ENCODE measurements at regions not wholly inside any gene's neighbourhood (a gene's known extent, or its start where the extent isn't known, plus 50 kb on each side); places are given as distances from the start of the nearest gene placed in this dataset.

DNA sequence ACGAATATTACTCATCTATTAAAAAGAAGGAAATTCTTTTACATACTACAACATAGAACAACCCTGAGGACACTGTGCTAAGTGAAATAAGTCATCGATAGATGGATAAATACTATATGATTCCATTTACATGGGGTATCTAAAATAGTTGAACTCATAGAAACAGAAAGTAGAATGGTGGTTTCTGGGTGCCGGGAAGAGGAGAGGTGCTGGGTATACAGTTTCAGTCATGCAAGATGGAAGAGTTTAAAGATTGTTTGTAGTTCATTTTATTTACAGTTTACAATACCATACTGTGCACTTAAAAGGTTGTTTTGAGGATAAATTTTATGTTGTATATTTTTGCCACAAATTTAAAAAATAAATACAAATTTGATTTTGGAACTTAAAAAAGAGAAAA lies 267.5 kb upstream of the ITGA1 start:
- FAIRE-seq (no peak), DNase-seq (ENCODE audit: low read depth in 1 of 2, low spot score in 2 of 2) (no peak)
- Histone ChIP-seq H2AK5ac (ENCODE audit: low read depth, low read length) (no peak overlapping the region), H3K9me3 (ENCODE audit: insufficient read depth in 2 of 2, low read depth in 1 of 2, low read length in 1 of 2) (no peaks in the 10 kb centered on the region; a peak in 1 of 4 replicates), H4K91ac (replicated peaks; ENCODE audit: insufficient read length, low read length) (no peak overlapping the region), H3K14ac (ENCODE audit: insufficient read length) (no peak overlapping the region), H2AFZ (ENCODE audit: low read length) (no peak overlapping the region), H4K5ac (ENCODE audit: insufficient read length, low read depth, low read length) (no peak overlapping the region), H3K4me3 (ENCODE audit: extremely low read depth in 1 of 4, insufficient read depth in 2 of 4, low read depth in 3 of 4, low read length in 4 of 4) (no peak overlapping the region), H3K79me1 (ENCODE audit: low read depth, low read length) (no peaks in the 10 kb centered on the region), H3K23ac (ENCODE audit: insufficient read length) (no peak overlapping the region), H2BK20ac (ENCODE audit: low read length) (no peak overlapping the region), H3K79me2 (ENCODE audit: control insufficient read depth in 1 of 2, insufficient read depth in 2 of 2, low read length in 2 of 2) (no peaks in the 10 kb centered on the region), H3K4me1 (replicated peaks in 1 of 4; ENCODE audit: control insufficient read depth in 3 of 4, insufficient read depth in 4 of 4, low read length in 3 of 4) (no peaks in the 10 kb centered on the region), H3K18ac (ENCODE audit: extremely low read depth, low read length) (no peak overlapping the region), H3K23me2 (ENCODE audit: low read depth, low read length) (no peaks in the 10 kb centered on the region), H4K20me1 (replicated peaks in 1 of 2; ENCODE audit: control insufficient read depth in 1 of 2, insufficient read depth in 2 of 2, low read length in 2 of 2) (no peaks in the 10 kb centered on the region), H2BK12ac (ENCODE audit: low read depth, low read length) (no peak overlapping the region), H2BK120ac (replicated peaks; ENCODE audit: low read depth, low read length) (no peak overlapping the region), H2BK15ac (ENCODE audit: low read length) (no peak overlapping the region), H3K4ac (replicated peaks; ENCODE audit: insufficient read length, low read depth, low read length) (no peak overlapping the region), H2BK5ac (ENCODE audit: low read depth, low read length) (no peak overlapping the region), H4K8ac (ENCODE audit: extremely low read depth, insufficient read depth, low read length) (no peak overlapping the region), H3K9ac (replicated peaks in 1 of 4; ENCODE audit: extremely low read depth in 1 of 4, low read depth in 3 of 4, low read length in 3 of 4) (no peak overlapping the region), H3K36me3 (ENCODE audit: control insufficient read depth in 2 of 4, insufficient read depth in 4 of 4, low read length in 3 of 4) (no peaks in the 10 kb centered on the region), H3K4me2 (ENCODE audit: insufficient read depth in 1 of 2, low read depth in 2 of 2, low read length in 2 of 2) (no peak overlapping the region), H3K27ac (ENCODE audit: low read depth, low read length) (no peak overlapping the region), H3K56ac (replicated peaks; ENCODE audit: insufficient read length, low read depth, low read length) (no peak overlapping the region), H3K27me3 (replicated peaks in 1 of 4; ENCODE audit: control insufficient read depth in 3 of 4, extremely low read depth in 1 of 4, insufficient read depth in 3 of 4, low read length in 3 of 4) (no peaks in the 10 kb centered on the region)
- POLR2A ChIA-PET (ENCODE audit: partially characterized antibody) = no interaction called here
- CTCF ChIA-PET (ENCODE audit: partially characterized antibody) = no interaction called here
- TF ChIP-seq TCF12 (IDR thresholded peaks at IDR 0.05; ENCODE audit: low read depth, low read length) = no peak
- no peak for TF ChIP-seq SIN3A (conservative IDR thresholded peaks at IDR 0.05 in 1 of 2, IDR thresholded peaks at IDR 0.05 in 1 of 2; ENCODE audit: low read depth in 1 of 2, low read length in 2 of 2)
- TF ChIP-seq CHD2 (IDR thresholded peaks at IDR 0.05; ENCODE audit: low read length) = no peak
- TF ChIP-seq SRF (IDR thresholded peaks at IDR 0.05; ENCODE audit: low read depth, low read length) = no peak
- TF ChIP-seq CBX5 (IDR thresholded peaks at IDR 0.05; ENCODE audit: low read depth, low read length) = no peak
- TF ChIP-seq BACH1 (IDR thresholded peaks at IDR 0.05; ENCODE audit: low read length) = no peak
- TF ChIP-seq POLR2A (IDR thresholded peaks at IDR 0.05; ENCODE audit: control extremely low read depth in 1 of 2, low read depth in 2 of 2, low read length in 2 of 2) = no peak
- TF ChIP-seq BRCA1 (IDR thresholded peaks at IDR 0.05; ENCODE audit: low read depth, low read length) = no peak
- TF ChIP-seq PHF8 (conservative IDR thresholded peaks at IDR 0.05; ENCODE audit: low read depth, low read length) = no peak
- no peak for TF ChIP-seq POLR2AphosphoS5 (IDR thresholded peaks at IDR 0.05; ENCODE audit: low read depth, low read length)
- TF ChIP-seq SIX5 (IDR thresholded peaks at IDR 0.05; ENCODE audit: low read depth, low read length) = no peak
- TF ChIP-seq EGR1 (IDR thresholded peaks at IDR 0.05; ENCODE audit: borderline replicate concordance, low read depth, low read length) = no peak
- TF ChIP-seq POU5F1 (IDR thresholded peaks at IDR 0.05; ENCODE audit: low read depth, low read length) = no peak
- 84% methylated on average over 3 of the region's 3 CpGs; no CpG with 5 or more reads in 1 of the 2 experiments for WGBS, 2 experiments (ENCODE audit: extremely low coverage in 1 of 2, insufficient coverage in 1 of 2, insufficient read length in 1 of 2, insufficient replicate concordance in 2 of 2, low coverage in 1 of 2, low lambda C conversion rate in 2 of 2, missing lambda C conversion rate in 1 of 2)

Measured in H1 (cell line).